ENCODE measurements at regions not wholly inside any gene's neighbourhood (a gene's known extent, or its start where the extent isn't known, plus 50 kb on each side); places are given as distances from the start of the nearest gene placed in this dataset.

- no peak for TF ChIP-seq E2F5 (CRISPR knock-in tag; IDR thresholded peaks at IDR 0.05)
- TF ChIP-seq NR3C1 (CRISPR knock-in tag; conservative IDR thresholded peaks at IDR 0.05; ENCODE audit: low read depth) = no peak
These were observed 84.7 kb upstream of the NLGN4X start (continued) for GRCh38 chrX:6313356-6313755.

- TF ChIP-seq MAX (CRISPR knock-in tag; IDR thresholded peaks at IDR 0.05) (no peak), NFYB (CRISPR knock-in tag; conservative IDR thresholded peaks at IDR 0.05; ENCODE audit: low read depth) (no peak), FOXP4 (CRISPR knock-in tag; IDR thresholded peaks at IDR 0.05) (no peak), ZNF512 (CRISPR knock-in tag; IDR thresholded peaks at IDR 0.05; ENCODE audit: borderline replicate concordance) (no peak), RORB (CRISPR knock-in tag; IDR thresholded peaks at IDR 0.05) (no peak), IRF1 (CRISPR knock-in tag; IDR thresholded peaks at IDR 0.05) (no peak), HMGXB4 (CRISPR knock-in tag; IDR thresholded peaks at IDR 0.05) (no peak), STAT6 (CRISPR knock-in tag; conservative IDR thresholded peaks at IDR 0.05; ENCODE audit: low read depth) (no peak), TCF7 (CRISPR knock-in tag; IDR thresholded peaks at IDR 0.05; ENCODE audit: low read depth) (no peak), NFE2L1 (CRISPR knock-in tag; IDR thresholded peaks at IDR 0.05) (no peak), ZMAT4 (CRISPR knock-in tag; IDR thresholded peaks at IDR 0.05) (no peak), ZNF121 (CRISPR knock-in tag; IDR thresholded peaks at IDR 0.05) (no peak), ZNF396 (CRISPR knock-in tag; IDR thresholded peaks at IDR 0.05; ENCODE audit: borderline replicate concordance) (no peak), ZSCAN18 (CRISPR knock-in tag; IDR thresholded peaks at IDR 0.05) (no peak), ZNF263 (CRISPR knock-in tag; IDR thresholded peaks at IDR 0.05; ENCODE audit: low read depth) (no peak), ELF4 (CRISPR knock-in tag; IDR thresholded peaks at IDR 0.05; ENCODE audit: low read depth) (no peak), RELA (CRISPR knock-in tag; IDR thresholded peaks at IDR 0.05; ENCODE audit: borderline replicate concordance) (no peak)
- ChIA-PET POLR2A (no interaction called here), CTCF (no interaction called here)
- H3K9me3 Mint-ChIP-seq = peaks cover 17% of the 10 kb centered on the region
- peaks cover 21% of the 10 kb centered on the region for H3K36me3 Mint-ChIP-seq
- DNase-seq (ENCODE audit: low spot score) (no peak), ATAC-seq (no peak)
- H3K4me3 Mint-ChIP-seq = no peak overlapping the region
- H3K27me3 Mint-ChIP-seq (ENCODE audit: low read depth) = 0 out of 2 replicates have a peak, but pooled peaks cover 5% of the 10 kb centered on the region
- peaks cover 34% of the 10 kb centered on the region for H3K4me1 Mint-ChIP-seq
- no peak overlapping the region for H3K27ac Mint-ChIP-seq
These were observed 82.9 kb upstream of the NLGN4X start for GRCh38 chrX:6311540-6311939.
